ENCODE measurements at regions not wholly inside any gene's neighbourhood (a gene's known extent, or its start where the extent isn't known, plus 50 kb on each side); places are given as distances from the start of the nearest gene placed in this dataset.

- TF ChIP-seq MAFK (IDR thresholded peaks at IDR 0.05; ENCODE audit: low read depth, low read length) (no peak), SMC3 (IDR thresholded peaks at IDR 0.05; ENCODE audit: low read depth, low read length) (no peak), CTCF (conservative IDR thresholded peaks at IDR 0.05; ENCODE audit: low read depth, low read length) (no peak), POLR2A (IDR thresholded peaks at IDR 0.05; ENCODE audit: low read depth, low read length) (no peak), MXI1 (IDR thresholded peaks at IDR 0.05; ENCODE audit: borderline replicate concordance, low read depth, low read length) (no peak), FOS (IDR thresholded peaks at IDR 0.05; ENCODE audit: low read depth, low read length) (no peak), MAZ (IDR thresholded peaks at IDR 0.05; ENCODE audit: borderline replicate concordance, low read depth, low read length) (no peak)
These were observed 59.8 kb upstream of the NLK start for GRCh38 chr17:27982688-27983087.
